GM23338 (cell line): ENCODE measurements at regions not wholly inside any gene's neighbourhood (a gene's known extent, or its start where the extent isn't known, plus 50 kb on each side); places are given as distances from the start of the nearest gene placed in this dataset.

Source experiments
- ATAC-seq: fragments of 200-7000 bp; cut with Tn5 transposase; 3 replicates; pipeline ENCODE4 v1.9.1; 2020
- DNase-seq: peaks from one replicate; pipeline ENCODE4 v3.0.0-alpha.2; 2015; ENCODE audit warnings: low spot score
- H2AFZ ChIP-seq: fragments of 200-600 bp; sonication (generic); 2 replicates; pipeline ENCODE4 v1.8.0; 2016; ENCODE audit warnings: antibody characterized with exemption, mild to moderate bottlenecking, moderate library complexity
- H3F3A ChIP-seq: fragments of 200-600 bp; sonication (generic); replicated peaks from 2 replicates; pipeline ENCODE4 v1.8.0; 2017; ENCODE audit warnings: antibody characterized with exemption, mixed run types, low read depth
- H3K27ac ChIP-seq: fragments of 200-600 bp; sonication (generic); 2 replicates; pipeline ENCODE4 v1.6.1; 2016; ENCODE audit warnings: low read depth
- H3K27me3 ChIP-seq: fragments of 200-600 bp; sonication (generic); 2 replicates; pipeline ENCODE4 v1.8.0; 2016; ENCODE audit warnings: mild to moderate bottlenecking, mixed run types, moderate library complexity; ENCODE audit not compliant: insufficient read depth
- H3K36me3 ChIP-seq: fragments of 200-600 bp; sonication (generic); 2 replicates; pipeline ENCODE4 v1.8.0; 2016; ENCODE audit warnings: mild to moderate bottlenecking; ENCODE audit not compliant: insufficient read depth
- H3K4me1 ChIP-seq: fragments of 200-600 bp; sonication (generic); 2 replicates; pipeline ENCODE4 v1.8.0; 2016; ENCODE audit warnings: mild to moderate bottlenecking, moderate library complexity; ENCODE audit not compliant: insufficient read depth
- H3K4me2 ChIP-seq: fragments of 200-600 bp; sonication (generic); 2 replicates; pipeline ENCODE4 v1.7.1; 2017; ENCODE audit warnings: mixed run types
- H3K4me3 ChIP-seq: fragments of 200-600 bp; sonication (generic); 2 replicates; pipeline ENCODE4 v1.6.1; 2016; ENCODE audit warnings: mixed run types
- H3K79me2 ChIP-seq: fragments of 200-600 bp; sonication (generic); replicated peaks from 2 replicates; pipeline ENCODE4 v1.8.0; 2017; ENCODE audit warnings: mild to moderate bottlenecking; ENCODE audit not compliant: insufficient read depth
- H3K9me2 ChIP-seq: fragments of 200-600 bp; sonication (generic); 2 replicates; pipeline ENCODE4 v1.8.0; 2017; ENCODE audit not compliant: insufficient read depth
- H4K20me1 ChIP-seq: fragments of 200-600 bp; sonication (generic); replicated peaks from 2 replicates; pipeline ENCODE4 v1.8.0; 2017; ENCODE audit warnings: mild to moderate bottlenecking; ENCODE audit not compliant: insufficient read depth
- H3K27ac Mint-ChIP-seq: 2 replicates; pipeline ENCODE4 v1.8.0; 2020; ENCODE audit warnings: inconsistent platforms, mild to moderate bottlenecking, moderate library complexity, mixed read lengths
- H3K27me3 Mint-ChIP-seq: 3 replicates; pipeline ENCODE4 v1.8.0; 2022; ENCODE audit warnings: low read depth, mild to moderate bottlenecking, moderate library complexity, mixed read lengths, inconsistent platforms; ENCODE audit not compliant: insufficient read depth, poor library complexity
- H3K36me3 Mint-ChIP-seq: 3 replicates; pipeline ENCODE4 v1.8.0; 2021; ENCODE audit warnings: low read depth, mild to moderate bottlenecking, inconsistent platforms, moderate library complexity, mixed read lengths
- H3K4me1 Mint-ChIP-seq: 3 replicates; pipeline ENCODE4 v1.8.0; 2020; ENCODE audit warnings: mild to moderate bottlenecking, inconsistent platforms, mixed read lengths
- H3K4me3 Mint-ChIP-seq: 3 replicates; pipeline ENCODE4 v1.8.0; 2021; ENCODE audit warnings: moderate library complexity, mild to moderate bottlenecking, inconsistent platforms, mixed read lengths
- H3K9me3 Mint-ChIP-seq: 3 replicates; pipeline ENCODE4 v1.8.0; 2020; ENCODE audit warnings: moderate library complexity, mild to moderate bottlenecking, inconsistent platforms, mixed read lengths
- CREB1 ChIP-seq: fragments of 250-450 bp; sonication (Bioruptor Pico); IDR thresholded peaks from 2 replicates; pipeline ENCODE4 v1.5.0; 2020; ENCODE audit warnings: low read depth, mild to moderate bottlenecking, moderate library complexity
- CTCF ChIP-seq, 2 experiments: fragments of 200-600 bp in 1 of 2; sonication (generic) in 1 of 2; conservative IDR thresholded peaks; 2 replicates each; pipeline versions ENCODE4 v1.5.1 to v1.6.1; 2016 to 2017; ENCODE audit warnings: antibody characterized with exemption in 2 of 2, low read depth in 2 of 2, mild to moderate bottlenecking in 2 of 2, moderate library complexity in 1 of 2
- ETS1 ChIP-seq: IDR thresholded peaks from 2 replicates; pipeline ENCODE4 v1.6.1; 2016; ENCODE audit warnings: antibody characterized with exemption
- EZH2 ChIP-seq: fragments of 200-600 bp; sonication (generic); IDR thresholded peaks from one replicate; pipeline ENCODE4 v1.8.0; 2017; ENCODE audit warnings: antibody characterized with exemption, mild to moderate bottlenecking, low read depth; ENCODE audit not compliant: unreplicated experiment
- JUNB ChIP-seq: IDR thresholded peaks from one replicate; pipeline ENCODE4 v1.6.1; 2016; ENCODE audit warnings: antibody characterized with exemption; ENCODE audit not compliant: unreplicated experiment
- NANOG ChIP-seq: IDR thresholded peaks from 2 replicates; pipeline ENCODE4 v1.6.1; 2016; ENCODE audit warnings: antibody characterized with exemption, borderline replicate concordance
- REST ChIP-seq: IDR thresholded peaks from one replicate; pipeline ENCODE4 v1.6.1; 2018; ENCODE audit warnings: antibody characterized with exemption; ENCODE audit not compliant: unreplicated experiment
- ZNF114 ChIP-seq: fragments of 250-450 bp; sonication (Bioruptor Pico); IDR thresholded peaks from 2 replicates; pipeline ENCODE4 v1.5.0; 2020; ENCODE audit warnings: mild to moderate bottlenecking, moderate library complexity

GRCh38 chr5:173792781-173793547 is 95.2 kb upstream of the CPEB4 start (continued):
- TF ChIP-seq ETS1 (no peak), ZNF114 (CRISPR knock-in tag) (no peak), CTCF (conservative IDR thresholded peaks at IDR 0.05; ENCODE audit: low read depth in 2 of 2) (no peak), EZH2 (no peak), CREB1 (CRISPR knock-in tag) (no peak), NANOG (no peak), JUNB (no peak), REST (no peak)

GRCh38 chr5:173793648-173794548 is 94.3 kb upstream of the CPEB4 start:
- H3K36me3 Mint-ChIP-seq = no peaks in the 10 kb centered on the region
- H3K4me3 Mint-ChIP-seq = no peak overlapping the region
- H3K27me3 Mint-ChIP-seq = peaks cover 9% of the 10 kb centered on the region
- Histone ChIP-seq H3K27me3 (no peaks in the 10 kb centered on the region), H3K36me3 (no peaks in the 10 kb centered on the region), H3K27ac (no peak overlapping the region), H2AFZ (0 out of 2 replicates have a peak overlapping the region, but pooled peaks have one; percentile 28), H3K79me2 (no peaks in the 10 kb centered on the region), H3F3A (no peaks in the 10 kb centered on the region), H3K4me1 (no peaks in the 10 kb centered on the region), H4K20me1 (no peaks in the 10 kb centered on the region), H3K4me3 (no peak overlapping the region), H3K4me2 (no peak overlapping the region), H3K9me2 (0 out of 2 replicates have a peak, but pooled peaks cover 3% of the 10 kb centered on the region)
- H3K27ac Mint-ChIP-seq = no peak overlapping the region
- no peaks in the 10 kb centered on the region for H3K9me3 Mint-ChIP-seq
- ATAC-seq = no peak
- H3K4me1 Mint-ChIP-seq = peaks cover 5% of the 10 kb centered on the region; the same call in 2 of the 3 replicates
- DNase-seq = no peak
- TF ChIP-seq ETS1 = no peak
- no peak for TF ChIP-seq NANOG
- no peak for TF ChIP-seq CTCF (conservative IDR thresholded peaks at IDR 0.05; ENCODE audit: low read depth in 2 of 2)
